H1 (cell line): ENCODE measurements at regions not wholly inside any gene's neighbourhood (a gene's known extent, or its start where the extent isn't known, plus 50 kb on each side); places are given as distances from the start of the nearest gene placed in this dataset.

ENCODE experiments used
- CTCF ChIA-PET: fragments of 300-600 bp; sonication (Branson Sonifier 250); formaldehyde crosslinking; loops from one replicate; lab custom pipeline; 2021; ENCODE audit not compliant: partially characterized antibody; lab: Charles Lee
- POLR2A ChIA-PET: fragments of 300-600 bp; sonication (Branson Sonifier 250); formaldehyde crosslinking; loops from one replicate; lab custom pipeline; 2021; ENCODE audit warnings: inconsistent platforms; ENCODE audit not compliant: partially characterized antibody; lab: Charles Lee
- DNase-seq, 2 experiments: peaks; one replicate each; pipeline versions ENCODE4 v3.0.0 to v3.0.0-alpha.2; 2010 to 2022; ENCODE audit warnings: low spot score in 2 of 2, low read depth in 1 of 2, mixed read lengths in 1 of 2
- FAIRE-seq: peaks from 2 replicates; lab custom pipeline; 2011; peaks lifted over from hg19 to GRCh38; lab: Jason Lieb, UNC
- H2AFZ ChIP-seq: 2 replicates; pipeline ENCODE4 v1.8.1; 2012; ENCODE audit warnings: low read length, inconsistent platforms
- H2AK5ac ChIP-seq: 2 replicates; pipeline ENCODE4 v1.6.1; 2013; ENCODE audit warnings: low read depth, low read length
- H2BK120ac ChIP-seq: replicated peaks from 2 replicates; pipeline ENCODE3; 2013; ENCODE audit warnings: low read depth, low read length, inconsistent platforms
- H2BK12ac ChIP-seq: 2 replicates; pipeline ENCODE4 v1.6.1; 2013; ENCODE audit warnings: low read depth, low read length
- H2BK15ac ChIP-seq: 2 replicates; pipeline ENCODE4 v1.6.1; 2013; ENCODE audit warnings: low read length
- H2BK20ac ChIP-seq: 2 replicates; pipeline ENCODE4 v1.6.1; 2013; ENCODE audit warnings: low read length
- H2BK5ac ChIP-seq: 2 replicates; pipeline ENCODE4 v1.6.1; 2013; ENCODE audit warnings: low read depth, low read length
- H3K14ac ChIP-seq: 2 replicates; pipeline ENCODE4 v1.6.1; 2013; ENCODE audit warnings: inconsistent platforms; ENCODE audit not compliant: insufficient read length
- H3K18ac ChIP-seq: 2 replicates; pipeline ENCODE4 v1.6.1; 2013; ENCODE audit warnings: low read length; ENCODE audit errors: extremely low read depth
- H3K23ac ChIP-seq: 2 replicates; pipeline ENCODE4 v1.6.1; 2013; ENCODE audit warnings: inconsistent platforms; ENCODE audit not compliant: insufficient read length
- H3K23me2 ChIP-seq: 2 replicates; pipeline ENCODE4 v1.6.1; 2013; ENCODE audit warnings: low read depth, low read length
- H3K27ac ChIP-seq: 2 replicates; pipeline ENCODE4 v1.6.1; 2011; ENCODE audit warnings: low read depth, low read length, inconsistent platforms
- H3K27me3 ChIP-seq, 4 experiments: replicated peaks in 1 of 4; 1 replicate in 1 of 4; 2 replicates in 3 of 4; pipeline versions ENCODE4 v1.6.1 to v1.8.1; 2011 to 2013; ENCODE audit warnings: low read length in 3 of 4, mild to moderate bottlenecking in 3 of 4, inconsistent platforms in 2 of 4, mixed read lengths in 2 of 4, moderate library complexity in 1 of 4; ENCODE audit not compliant: control insufficient read depth in 3 of 4, insufficient read depth in 3 of 4; ENCODE audit errors: extremely low read depth in 1 of 4
- H3K36me3 ChIP-seq, 4 experiments: 2 replicates each; pipeline versions ENCODE4 v1.6.1 to v1.8.1; 2011 to 2013; ENCODE audit warnings: mild to moderate bottlenecking in 4 of 4, low read length in 3 of 4, moderate library complexity in 2 of 4, control low read depth in 1 of 4, inconsistent platforms in 1 of 4; ENCODE audit not compliant: insufficient read depth in 4 of 4, control insufficient read depth in 2 of 4
- H3K4ac ChIP-seq: replicated peaks from 2 replicates; pipeline ENCODE3; 2013; ENCODE audit warnings: low read length, low read depth, mixed read lengths, inconsistent platforms; ENCODE audit not compliant: insufficient read length
- H3K4me1 ChIP-seq, 4 experiments: replicated peaks in 1 of 4; 1 replicate in 1 of 4; 2 replicates in 3 of 4; pipeline versions ENCODE4 v1.6.1 to v1.8.1; 2011 to 2013; ENCODE audit warnings: low read length in 3 of 4, inconsistent platforms in 2 of 4, mixed read lengths in 1 of 4; ENCODE audit not compliant: insufficient read depth in 4 of 4, control insufficient read depth in 3 of 4
- H3K4me2 ChIP-seq, 2 experiments: 2 replicates each; pipeline versions ENCODE4 v1.6.1 to v1.8.1; 2011 to 2013; ENCODE audit warnings: low read depth in 2 of 2, low read length in 2 of 2, control low read depth in 1 of 2, inconsistent platforms in 1 of 2, mild to moderate bottlenecking in 1 of 2; ENCODE audit not compliant: insufficient read depth in 1 of 2
- H3K4me3 ChIP-seq, 4 experiments: fragments of 200-600, 300-600 bp in 1 of 4; sonication (generic), shearing (Covaris generic), sonication (Bioruptor Twin) in 1 of 4; 2 replicates each; pipeline versions ENCODE4 v1.5.1 to v1.8.1; 2011 to 2016; ENCODE audit warnings: low read length in 4 of 4, low read depth in 3 of 4, control low read depth in 2 of 4, inconsistent platforms in 2 of 4, mild to moderate bottlenecking in 2 of 4, mixed read lengths in 1 of 4, moderate library complexity in 1 of 4; ENCODE audit not compliant: insufficient read depth in 2 of 4; ENCODE audit errors: extremely low read depth in 1 of 4
- H3K56ac ChIP-seq: replicated peaks from 2 replicates; pipeline ENCODE3; 2013; ENCODE audit warnings: low read depth, mild to moderate bottlenecking, mixed read lengths, low read length, inconsistent platforms; ENCODE audit not compliant: insufficient read length
- H3K79me1 ChIP-seq: 2 replicates; pipeline ENCODE4 v1.6.1; 2013; ENCODE audit warnings: low read depth, low read length, control low read depth
- H3K79me2 ChIP-seq, 2 experiments: 2 replicates each; pipeline versions ENCODE4 v1.6.1 to v1.8.1; 2012 to 2013; ENCODE audit warnings: low read length in 2 of 2, mild to moderate bottlenecking in 2 of 2, inconsistent platforms in 1 of 2; ENCODE audit not compliant: insufficient read depth in 2 of 2, control insufficient read depth in 1 of 2
- H3K9ac ChIP-seq, 4 experiments: replicated peaks in 1 of 4; 1 replicate in 1 of 4; 2 replicates in 3 of 4; pipeline versions ENCODE4 v1.6.1 to v1.8.1; 2011 to 2013; ENCODE audit warnings: low read depth in 3 of 4, low read length in 3 of 4, control low read depth in 2 of 4, mild to moderate bottlenecking in 2 of 4, moderate library complexity in 2 of 4, inconsistent platforms in 1 of 4; ENCODE audit errors: extremely low read depth in 1 of 4
- H3K9me3 ChIP-seq, 2 experiments: 2 replicates each; pipeline versions ENCODE4 v1.6.1 to v1.8.1; 2012 to 2013; ENCODE audit warnings: mild to moderate bottlenecking in 2 of 2, moderate library complexity in 2 of 2, control low read depth in 1 of 2, inconsistent platforms in 1 of 2, low read depth in 1 of 2, low read length in 1 of 2, mixed read lengths in 1 of 2; ENCODE audit not compliant: insufficient read depth in 2 of 2
- H4K20me1 ChIP-seq, 2 experiments: replicated peaks in 1 of 2; 2 replicates each; pipeline versions ENCODE3 to v1.8.1; 2011 to 2013; ENCODE audit warnings: inconsistent platforms in 2 of 2, low read length in 2 of 2, mild to moderate bottlenecking in 1 of 2; ENCODE audit not compliant: insufficient read depth in 2 of 2, control insufficient read depth in 1 of 2
- H4K5ac ChIP-seq: 2 replicates; pipeline ENCODE4 v1.6.1; 2013; ENCODE audit warnings: low read length, low read depth, mixed read lengths, inconsistent platforms; ENCODE audit not compliant: insufficient read length
- H4K8ac ChIP-seq: 2 replicates; pipeline ENCODE4 v1.8.0; 2013; ENCODE audit warnings: mild to moderate bottlenecking, moderate library complexity, low read length, inconsistent platforms; ENCODE audit not compliant: insufficient read depth; ENCODE audit errors: extremely low read depth
- H4K91ac ChIP-seq: replicated peaks from 2 replicates; pipeline ENCODE3; 2013; ENCODE audit warnings: low read length, mixed read lengths, inconsistent platforms; ENCODE audit not compliant: insufficient read length
- ASH2L ChIP-seq: fragments of 200-600, 300-600 bp; sonication (generic); IDR thresholded peaks from one replicate; pipeline ENCODE4 v1.7.1; 2017; ENCODE audit warnings: low read length
- CEBPB ChIP-seq: IDR thresholded peaks from 2 replicates; pipeline ENCODE4 v1.6.1; 2012; ENCODE audit warnings: low read depth, low read length
- HDAC2 ChIP-seq, 2 experiments: fragments of 300-600 bp in 1 of 2; sonication (generic) in 1 of 2; IDR thresholded peaks; 2 replicates each; pipeline ENCODE4 v1.6.1; 2011 to 2012; ENCODE audit warnings: low read depth in 2 of 2, low read length in 2 of 2, mild to moderate bottlenecking in 2 of 2, moderate library complexity in 2 of 2, borderline replicate concordance in 1 of 2, inconsistent platforms in 1 of 2
- KDM4A ChIP-seq: IDR thresholded peaks from one replicate; pipeline ENCODE4 v1.7.1; 2012; ENCODE audit warnings: low read depth, mild to moderate bottlenecking, moderate library complexity, low read length, inconsistent platforms; ENCODE audit not compliant: severe bottlenecking
- POLR2AphosphoS5 ChIP-seq: IDR thresholded peaks from 2 replicates; pipeline ENCODE4 v1.6.1; 2011; ENCODE audit warnings: low read depth, low read length
- SP2 ChIP-seq: IDR thresholded peaks from 2 replicates; pipeline ENCODE4 v1.6.1; 2012; ENCODE audit warnings: mild to moderate bottlenecking, low read length, inconsistent platforms
- YY1 ChIP-seq: IDR thresholded peaks from 2 replicates; pipeline ENCODE4 v1.6.1; 2011; ENCODE audit warnings: low read depth, mild to moderate bottlenecking, low read length
- ZNF274 ChIP-seq: IDR thresholded peaks from 2 replicates; pipeline ENCODE4 v1.7.0; 2012; ENCODE audit warnings: low read length, borderline replicate concordance; ENCODE audit errors: extremely low read depth
- WGBS, 2 experiments: shearing (Covaris generic) in 1 of 2; methylation state at CpG; one replicate each; pipeline versions ENCODE4 v1.1.6 to v1.1.7; 2013 to 2015; ENCODE audit warnings: low lambda C conversion rate in 2 of 2, mixed read lengths in 2 of 2, inconsistent platforms in 1 of 2, low coverage in 1 of 2, missing lambda C conversion rate in 1 of 2; ENCODE audit not compliant: insufficient replicate concordance in 2 of 2, insufficient coverage in 1 of 2, insufficient read length in 1 of 2; ENCODE audit errors: extremely low coverage in 1 of 2, missing lambda C conversion rate in 1 of 2; 5-methylcytosine and 5-hydroxymethylcytosine counted together

- Histone ChIP-seq H3K23me2 (no peaks in the 10 kb centered on the region), H2BK120ac (no peak overlapping the region), H2BK12ac (no peak overlapping the region), H3K4me3 (no peak overlapping the region), H3K79me2 (no peaks in the 10 kb centered on the region), H3K23ac (no peak overlapping the region), H3K14ac (no peak overlapping the region), H3K36me3 (no peaks in the 10 kb centered on the region), H4K8ac (no peak overlapping the region), H3K9me3 (no peaks in the 10 kb centered on the region), H3K27ac (no peak overlapping the region), H3K4me2 (no peak overlapping the region), H3K18ac (no peak overlapping the region), H3K56ac (no peak overlapping the region), H3K79me1 (no peaks in the 10 kb centered on the region), H2BK15ac (no peak overlapping the region), H3K4ac (no peak overlapping the region), H4K91ac (no peak overlapping the region), H2BK20ac (no peak overlapping the region), H4K5ac (no peak overlapping the region), H3K9ac (no peak overlapping the region), H2AFZ (0 out of 2 replicates have a peak overlapping the region, but pooled peaks have one; percentile 30), H2BK5ac (no peak overlapping the region), H3K27me3 (no peaks in the 10 kb centered on the region), H4K20me1 (no peaks in the 10 kb centered on the region), H3K4me1 (no peaks in the 10 kb centered on the region), H2AK5ac (no peak overlapping the region)
- no peak for DNase-seq
- no peak for FAIRE-seq
- ChIA-PET CTCF (interaction anchor here (0.6 to 1.0 kb wide), 2 partner anchors 30 to 790 kb away, joined by 3 read pairs; no protein-coding TSS in a partner anchor), POLR2A (no interaction called here)
- TF ChIP-seq POLR2AphosphoS5 (no peak), SP2 (no peak), ASH2L (no peak), ZNF274 (no peak), CEBPB (no peak), HDAC2 (IDR thresholded peaks at IDR 0.05; ENCODE audit: borderline replicate concordance in 1 of 2, low read depth in 2 of 2, low read length in 2 of 2) (no peak), KDM4A (no peak), YY1 (no peak)
- WGBS, 2 experiments: 87% methylated on average over 6 of the region's 6 CpGs; no CpG with 5 or more reads in 1 of the 2 experiments
Measured at GRCh38 chr6:164502833-164503232, 806.6 kb downstream of the C6orf118 start.
